Right hindlimb (tissue), 1 donor: ENCODE measurements at regions not wholly inside any gene's neighbourhood (a gene's known extent, or its start where the extent isn't known, plus 50 kb on each side); places are given as distances from the start of the nearest gene placed in this dataset.

Source experiments
- DNase-seq: peaks from one replicate; pipeline ENCODE4 v3.0.0-alpha.2; 2018

GRCh38 chr5:143488381-143488780 lies 84.9 kb upstream of the NR3C1 start:
- DNase-seq = no peak

- DNase-seq = no peak
These were observed 81.1 kb upstream of the NR3C1 start for GRCh38 chr5:143484601-143485000.

- no peak for DNase-seq
These were observed 78.4 kb upstream of the NR3C1 start for GRCh38 chr5:143481697-143482531.

- no peak for DNase-seq
These were observed 76.5 kb upstream of the NR3C1 start for GRCh38 chr5:143480001-143480400.

GRCh38 chr5:143479394-143479793 lies 75.9 kb upstream of the NR3C1 start:
- DNase-seq = no peak

- no peak for DNase-seq
These were observed 73.2 kb upstream of the NR3C1 start for GRCh38 chr5:143476601-143477211.

GRCh38 chr5:143474616-143475015 lies 71.1 kb upstream of the NR3C1 start:
- no peak for DNase-seq

- DNase-seq = no peak
These were observed 70.0 kb upstream of the NR3C1 start for GRCh38 chr5:143473481-143473880.

GRCh38 chr5:143472576-143472975 lies 69.1 kb upstream of the NR3C1 start:
- DNase-seq = no peak

GRCh38 chr5:143471666-143472464 lies 68.4 kb upstream of the NR3C1 start:
- no peak for DNase-seq

- DNase-seq = no peak
These were observed 67.6 kb upstream of the NR3C1 start for GRCh38 chr5:143471041-143471509.

GRCh38 chr5:143470120-143470519 lies 66.6 kb upstream of the NR3C1 start:
- no peak for DNase-seq

- no peak for DNase-seq
These were observed 65.6 kb upstream of the NR3C1 start for GRCh38 chr5:143469125-143469524.

GRCh38 chr5:143466632-143467031 lies 63.1 kb upstream of the NR3C1 start:
- DNase-seq = no peak

- no peak for DNase-seq
These were observed 61.4 kb upstream of the NR3C1 start for GRCh38 chr5:143464723-143465490.

- DNase-seq = no peak
These were observed 58.9 kb upstream of the NR3C1 start for GRCh38 chr5:143462431-143462830.

- no peak for DNase-seq
These were observed 55.9 kb upstream of the NR3C1 start for GRCh38 chr5:143459433-143459832.

GRCh38 chr5:143456952-143457547 lies 53.6 kb upstream of the NR3C1 start:
- DNase-seq = no peak

GRCh38 chr5:143454936-143455516 lies 51.5 kb upstream of the NR3C1 start:
- no peak for DNase-seq

GRCh38 chr5:143453720-143454119 lies 50.2 kb upstream of the NR3C1 start:
- DNase-seq = no peak
